ENCODE measurements at regions not wholly inside any gene's neighbourhood (a gene's known extent, or its start where the extent isn't known, plus 50 kb on each side); places are given as distances from the start of the nearest gene placed in this dataset.

DNA sequence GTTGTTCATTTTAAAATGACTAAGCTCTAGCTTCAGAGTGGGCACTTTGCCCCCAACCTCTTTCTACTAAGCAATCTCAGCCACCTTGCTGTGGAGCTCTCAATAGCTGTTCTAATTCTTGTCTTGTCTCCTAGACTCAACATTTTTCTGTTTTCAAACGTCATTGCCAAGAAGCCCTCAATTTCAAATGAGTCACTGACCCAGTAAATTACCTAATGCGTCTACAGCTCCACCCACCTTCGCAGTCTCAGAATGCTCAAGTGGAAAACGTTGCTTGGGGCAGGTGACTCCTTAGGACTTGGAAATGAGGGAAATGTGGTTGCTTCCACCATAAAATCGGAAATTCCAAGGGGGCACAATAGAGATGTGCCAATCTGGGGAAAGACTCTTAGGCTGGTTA lies 59.0 kb downstream of the ING2 start:
- no peak overlapping the region for H3K27ac ChIP-seq
- H3K9me3 ChIP-seq = no peaks in the 10 kb centered on the region
- no peaks in the 10 kb centered on the region for H3K36me3 ChIP-seq
- H3K4me3 ChIP-seq = no peak overlapping the region
- H3K27me3 ChIP-seq = no peaks in the 10 kb centered on the region
- TF ChIP-seq POLR2A (IDR thresholded peaks at IDR 0.05) (no peak), POLR2AphosphoS5 (IDR thresholded peaks at IDR 0.05; ENCODE audit: insufficient read depth in 1 of 2, low read depth in 1 of 2) (peak in 1 of 2 donors; percentile 60)
- intact Hi-C loops (cut with DNase I) = no loop called here
- DNase-seq (ENCODE audit: extremely low spot score in 2 of 2) = no peak
- H3K4me1 ChIP-seq = no peaks in the 10 kb centered on the region

DNA sequence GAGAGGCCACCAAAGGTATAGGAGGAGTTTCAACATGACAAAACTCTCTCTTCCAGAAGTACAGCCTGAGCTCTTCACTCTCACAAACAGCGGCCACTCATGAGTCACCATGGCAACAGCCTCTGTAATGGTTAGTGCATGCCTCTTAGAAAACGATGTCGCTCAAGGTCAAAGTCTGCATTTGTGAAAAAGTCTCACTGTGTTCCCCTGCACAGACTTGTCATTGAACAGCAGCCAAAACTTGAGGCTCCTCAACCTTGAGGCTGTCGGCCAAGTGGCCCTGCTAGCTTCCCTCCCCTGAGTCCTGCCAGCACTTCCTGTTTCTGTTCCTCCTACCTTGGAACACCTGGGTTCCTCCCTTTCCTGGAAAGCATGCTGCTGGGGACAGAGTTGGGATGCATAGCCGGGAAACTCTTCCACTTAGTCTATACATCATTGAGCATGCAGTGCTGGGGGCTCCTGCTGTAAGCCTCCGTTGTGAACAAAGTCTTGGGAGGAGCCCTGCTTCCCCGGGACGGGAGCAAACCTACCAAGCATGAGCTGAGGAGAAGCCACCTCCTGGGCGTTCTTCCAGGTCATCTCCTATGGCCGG lies 66.6 kb downstream of the ING2 start:
- Histone ChIP-seq H3K9me3 (no peaks in the 10 kb centered on the region), H3K27me3 (no peaks in the 10 kb centered on the region), H3K4me1 (no peaks in the 10 kb centered on the region), H3K27ac (no peak overlapping the region), H3K4me3 (no peak overlapping the region), H3K36me3 (no peaks in the 10 kb centered on the region)
- TF ChIP-seq POLR2A (IDR thresholded peaks at IDR 0.05) (no peak), POLR2AphosphoS5 (IDR thresholded peaks at IDR 0.05; ENCODE audit: insufficient read depth in 1 of 2, low read depth in 1 of 2) (peak in 1 of 2 donors; percentile 21)
- TF ChIP-seq, protein P1, sequence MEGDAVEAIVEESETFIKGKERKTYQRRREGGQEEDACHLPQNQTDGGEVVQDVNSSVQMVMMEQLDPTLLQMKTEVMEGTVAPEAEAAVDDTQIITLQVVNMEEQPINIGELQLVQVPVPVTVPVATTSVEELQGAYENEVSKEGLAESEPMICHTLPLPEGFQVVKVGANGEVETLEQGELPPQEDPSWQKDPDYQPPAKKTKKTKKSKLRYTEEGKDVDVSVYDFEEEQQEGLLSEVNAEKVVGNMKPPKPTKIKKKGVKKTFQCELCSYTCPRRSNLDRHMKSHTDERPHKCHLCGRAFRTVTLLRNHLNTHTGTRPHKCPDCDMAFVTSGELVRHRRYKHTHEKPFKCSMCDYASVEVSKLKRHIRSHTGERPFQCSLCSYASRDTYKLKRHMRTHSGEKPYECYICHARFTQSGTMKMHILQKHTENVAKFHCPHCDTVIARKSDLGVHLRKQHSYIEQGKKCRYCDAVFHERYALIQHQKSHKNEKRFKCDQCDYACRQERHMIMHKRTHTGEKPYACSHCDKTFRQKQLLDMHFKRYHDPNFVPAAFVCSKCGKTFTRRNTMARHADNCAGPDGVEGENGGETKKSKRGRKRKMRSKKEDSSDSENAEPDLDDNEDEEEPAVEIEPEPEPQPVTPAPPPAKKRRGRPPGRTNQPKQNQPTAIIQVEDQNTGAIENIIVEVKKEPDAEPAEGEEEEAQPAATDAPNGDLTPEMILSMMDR (IDR thresholded peaks at IDR 0.05) = no peak
- intact Hi-C loops (cut with DNase I) = no loop called here
- no peak for DNase-seq (ENCODE audit: extremely low spot score in 2 of 2)

DNA sequence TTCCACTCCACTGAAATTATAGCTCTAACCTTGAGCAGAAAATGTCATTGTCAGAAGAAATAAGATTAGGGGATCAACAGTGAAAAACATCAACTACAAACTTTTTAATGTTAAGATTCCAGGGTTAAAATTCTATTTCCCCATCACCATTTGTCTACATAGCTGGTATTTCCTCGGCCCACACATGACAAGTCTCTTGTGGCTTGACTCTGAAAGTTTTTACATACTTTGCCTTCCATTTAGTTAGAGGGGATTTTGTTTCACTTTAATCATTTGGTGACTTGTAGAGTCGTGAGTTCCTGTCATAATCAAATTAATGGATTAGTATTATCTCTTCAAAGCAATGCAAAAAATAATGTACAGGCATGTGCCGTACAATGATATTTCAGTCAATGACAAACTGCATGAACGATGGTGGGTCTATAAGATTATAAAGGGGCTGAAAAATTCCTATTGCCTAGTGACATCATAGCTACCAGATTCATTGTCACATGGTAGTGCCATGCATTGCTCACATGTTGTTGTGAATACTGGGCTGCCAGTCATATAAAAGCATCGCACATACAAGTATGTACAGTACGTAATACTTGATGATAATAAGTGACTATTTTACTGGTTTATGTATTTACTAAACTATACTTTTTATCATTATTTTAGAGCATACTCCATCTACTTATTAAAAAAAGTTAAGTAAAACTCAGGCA lies 72.0 kb downstream of the ING2 start:
- TF ChIP-seq POLR2AphosphoS5 (IDR thresholded peaks at IDR 0.05; ENCODE audit: insufficient read depth in 1 of 2, low read depth in 1 of 2) = no peak
- TF ChIP-seq POLR2A (IDR thresholded peaks at IDR 0.05) = no peak
- TF ChIP-seq, protein P1 (IDR thresholded peaks at IDR 0.05) = no peak
- Histone ChIP-seq H3K4me1 (no peaks in the 10 kb centered on the region), H3K9me3 (no peaks in the 10 kb centered on the region), H3K27ac (no peak overlapping the region), H3K4me3 (no peak overlapping the region), H3K27me3 (no peaks in the 10 kb centered on the region), H3K36me3 (no peaks in the 10 kb centered on the region)
- DNase-seq (ENCODE audit: extremely low spot score in 2 of 2) = peak in 1 of 2 donors; percentile 16
- intact Hi-C loops (cut with DNase I) = no loop called here

DNA sequence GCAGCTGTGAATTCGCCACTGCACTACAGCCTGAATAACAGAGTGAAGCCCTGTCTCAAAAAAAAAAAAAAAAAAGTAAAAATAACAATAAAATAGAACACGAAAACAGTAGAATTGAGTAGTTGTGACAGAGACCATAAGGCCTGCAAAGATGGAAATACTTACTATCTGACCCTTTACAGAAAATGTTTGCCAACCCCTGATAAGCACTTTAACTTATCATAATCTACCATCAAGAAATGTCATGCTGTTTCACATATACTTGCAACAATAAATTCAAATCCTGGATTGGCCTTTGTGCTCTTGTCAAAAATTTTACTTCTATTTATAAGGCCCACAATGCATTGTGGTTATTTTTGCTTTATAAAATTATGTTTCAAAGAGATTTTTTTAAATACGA lies 75.5 kb downstream of the ING2 start:
- intact Hi-C loops (cut with DNase I) = no loop called here
- H3K4me1 ChIP-seq = no peaks in the 10 kb centered on the region
- H3K36me3 ChIP-seq = no peaks in the 10 kb centered on the region
- H3K4me3 ChIP-seq = no peak overlapping the region
- H3K27ac ChIP-seq = no peak overlapping the region
- no peak for DNase-seq (ENCODE audit: extremely low spot score in 2 of 2)
- H3K27me3 ChIP-seq = no peaks in the 10 kb centered on the region
- no peaks in the 10 kb centered on the region for H3K9me3 ChIP-seq
- TF ChIP-seq, protein P1 (IDR thresholded peaks at IDR 0.05) = no peak
- no peak for TF ChIP-seq POLR2AphosphoS5 (IDR thresholded peaks at IDR 0.05; ENCODE audit: insufficient read depth in 1 of 2, low read depth in 1 of 2)
- no peak for TF ChIP-seq POLR2A (IDR thresholded peaks at IDR 0.05)

DNA sequence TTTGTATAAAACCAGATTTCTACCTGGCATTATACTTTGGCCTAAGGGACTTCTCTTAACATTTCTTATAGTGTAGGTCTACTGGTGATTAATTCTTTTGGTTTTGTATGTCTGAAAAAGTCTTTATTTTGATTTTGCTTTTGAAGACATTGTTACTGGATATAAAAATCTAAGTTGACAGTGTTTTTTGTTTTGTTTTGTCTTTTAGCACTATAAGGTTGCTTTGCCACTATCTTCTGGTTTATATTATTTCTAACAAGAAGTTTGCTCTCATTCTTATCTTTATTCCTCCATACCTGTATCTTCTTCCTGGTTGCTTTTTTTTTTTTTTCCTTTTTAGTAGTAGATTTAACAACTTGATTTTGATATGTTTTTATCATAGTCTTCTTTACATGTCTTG lies 76.0 kb downstream of the ING2 start:
- H3K27ac ChIP-seq = no peak overlapping the region
- H3K9me3 ChIP-seq = no peaks in the 10 kb centered on the region
- H3K4me3 ChIP-seq = no peak overlapping the region
- no peak for TF ChIP-seq POLR2AphosphoS5 (IDR thresholded peaks at IDR 0.05; ENCODE audit: insufficient read depth in 1 of 2, low read depth in 1 of 2)
- TF ChIP-seq, protein P1 (IDR thresholded peaks at IDR 0.05) = no peak
- no peak for TF ChIP-seq POLR2A (IDR thresholded peaks at IDR 0.05)
- no peak for DNase-seq (ENCODE audit: extremely low spot score in 2 of 2)
- H3K4me1 ChIP-seq = no peaks in the 10 kb centered on the region
- H3K27me3 ChIP-seq = no peaks in the 10 kb centered on the region
- intact Hi-C loops (cut with DNase I) = no loop called here
- no peaks in the 10 kb centered on the region for H3K36me3 ChIP-seq

Data from vagina (tissue), 2 donors.